ENCODE measurements at regions not wholly inside any gene's neighbourhood (a gene's known extent, or its start where the extent isn't known, plus 50 kb on each side); places are given as distances from the start of the nearest gene placed in this dataset.

DNA sequence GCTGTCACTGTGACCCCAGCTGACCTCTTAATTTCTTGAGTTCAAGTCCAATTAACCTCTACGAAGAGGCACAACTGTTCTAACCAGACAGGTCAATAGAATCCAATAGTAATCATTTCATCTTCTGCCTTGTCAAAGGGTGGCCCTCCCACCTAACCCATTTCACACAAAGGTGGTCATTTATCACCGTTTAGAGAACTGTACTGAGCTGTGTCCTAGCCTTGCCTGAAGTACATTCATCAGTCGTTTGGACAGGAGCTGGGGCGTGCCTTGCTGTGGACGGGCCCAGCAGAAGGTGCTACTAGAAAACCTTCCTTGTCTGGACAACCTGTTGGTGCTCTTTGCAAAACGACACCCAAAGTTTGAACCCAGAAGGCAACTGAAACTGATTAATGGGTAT lies 605.4 kb downstream of the ISL1 start:
- Histone ChIP-seq H3K27ac (ENCODE audit: extremely low read depth, low read depth, low read length) (no peak overlapping the region), H3K4me3 (ENCODE audit: low read depth, low read length) (no peak overlapping the region), H3K4me1 (ENCODE audit: control insufficient read depth, insufficient read depth, low read length) (no peaks in the 10 kb centered on the region), H3K9me3 (ENCODE audit: control insufficient read depth, insufficient read depth, low read depth, low read length) (no peaks in the 10 kb centered on the region), H3K36me3 (ENCODE audit: control insufficient read depth in 2 of 2, insufficient read depth in 1 of 2, low read length in 2 of 2) (no peaks in the 10 kb centered on the region)
- ChIA-PET POLR2A (interaction anchor here (0.7 kb wide), 1 partner anchor 204 kb away, joined by 4 read pairs; no protein-coding TSS in a partner anchor), CTCF (no interaction called here)
- no peak for TF ChIP-seq OSR2 (tag by site-specific recombination; IDR thresholded peaks at IDR 0.05)
- TF ChIP-seq ZNF776 (tag by site-specific recombination; IDR thresholded peaks at IDR 0.05; ENCODE audit: borderline replicate concordance), result no peak
- no peak for TF ChIP-seq ZNF664 (tag by site-specific recombination; IDR thresholded peaks at IDR 0.05)
- TF ChIP-seq ZNF16 (tag by site-specific recombination; IDR thresholded peaks at IDR 0.05; ENCODE audit: low read depth), result no peak
- no peak for TF ChIP-seq ZNF391 (tag by site-specific recombination; IDR thresholded peaks at IDR 0.05; ENCODE audit: borderline replicate concordance, low read depth)
- no peak for TF ChIP-seq SP3 (tag by site-specific recombination; IDR thresholded peaks at IDR 0.05)
- TF ChIP-seq, protein P1, sequence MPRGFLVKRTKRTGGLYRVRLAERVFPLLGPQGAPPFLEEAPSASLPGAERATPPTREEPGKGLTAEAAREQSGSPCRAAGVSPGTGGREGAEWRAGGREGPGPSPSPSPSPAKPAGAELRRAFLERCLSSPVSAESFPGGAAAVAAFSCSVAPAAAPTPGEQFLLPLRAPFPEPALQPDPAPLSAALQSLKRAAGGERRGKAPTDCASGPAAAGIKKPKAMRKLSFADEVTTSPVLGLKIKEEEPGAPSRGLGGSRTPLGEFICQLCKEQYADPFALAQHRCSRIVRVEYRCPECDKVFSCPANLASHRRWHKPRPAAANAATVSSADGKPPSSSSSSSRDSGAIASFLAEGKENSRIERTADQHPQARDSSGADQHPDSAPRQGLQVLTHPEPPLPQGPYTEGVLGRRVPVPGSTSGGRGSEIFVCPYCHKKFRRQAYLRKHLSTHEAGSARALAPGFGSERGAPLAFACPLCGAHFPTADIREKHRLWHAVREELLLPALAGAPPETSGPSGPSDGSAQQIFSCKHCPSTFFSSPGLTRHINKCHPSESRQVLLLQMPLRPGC (tag by site-specific recombination; IDR thresholded peaks at IDR 0.05), result no peak
- TF ChIP-seq, protein P2, sequence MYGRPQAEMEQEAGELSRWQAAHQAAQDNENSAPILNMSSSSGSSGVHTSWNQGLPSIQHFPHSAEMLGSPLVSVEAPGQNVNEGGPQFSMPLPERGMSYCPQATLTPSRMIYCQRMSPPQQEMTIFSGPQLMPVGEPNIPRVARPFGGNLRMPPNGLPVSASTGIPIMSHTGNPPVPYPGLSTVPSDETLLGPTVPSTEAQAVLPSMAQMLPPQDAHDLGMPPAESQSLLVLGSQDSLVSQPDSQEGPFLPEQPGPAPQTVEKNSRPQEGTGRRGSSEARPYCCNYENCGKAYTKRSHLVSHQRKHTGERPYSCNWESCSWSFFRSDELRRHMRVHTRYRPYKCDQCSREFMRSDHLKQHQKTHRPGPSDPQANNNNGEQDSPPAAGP (tag by site-specific recombination; IDR thresholded peaks at IDR 0.05), result no peak
- no peak for TF ChIP-seq ZNF157 (tag by site-specific recombination; IDR thresholded peaks at IDR 0.05)
- no peak for TF ChIP-seq YY1 (tag by site-specific recombination; IDR thresholded peaks at IDR 0.05)
- TF ChIP-seq PBX3 (CRISPR knock-in tag; IDR thresholded peaks at IDR 0.05), result no peak
- no peak for TF ChIP-seq ZNF747 (tag by site-specific recombination; IDR thresholded peaks at IDR 0.05)
- no peak for TF ChIP-seq ZNF473 (tag by site-specific recombination; IDR thresholded peaks at IDR 0.05)
- no peak for TF ChIP-seq ZNF600 (tag by site-specific recombination; IDR thresholded peaks at IDR 0.05)
- TF ChIP-seq ZNF510 (tag by site-specific recombination; IDR thresholded peaks at IDR 0.05; ENCODE audit: insufficient replicate concordance), result no peak

DNA sequence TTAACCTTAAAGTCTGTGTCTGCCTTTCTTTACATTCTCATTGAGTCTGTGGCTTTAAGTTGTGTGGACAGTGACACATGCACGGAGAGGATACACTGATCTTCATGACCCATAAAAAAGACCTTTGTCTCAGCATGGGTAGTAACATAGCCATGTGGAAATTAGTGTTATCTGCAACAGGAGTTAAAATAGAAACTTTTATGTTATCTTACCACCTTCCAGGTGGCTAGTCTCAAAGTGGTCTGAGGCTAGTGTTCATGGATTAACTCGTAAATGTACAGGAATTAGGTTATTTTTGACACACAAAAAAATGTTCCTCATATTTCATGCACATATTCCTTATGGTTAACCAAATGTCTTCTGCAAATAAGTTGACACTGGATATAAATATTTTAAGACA lies 607.0 kb downstream of the ISL1 start:
- Histone ChIP-seq H3K4me1 (ENCODE audit: control insufficient read depth, insufficient read depth, low read length) (no peaks in the 10 kb centered on the region), H3K4me3 (ENCODE audit: low read depth, low read length) (no peak overlapping the region), H3K9me3 (ENCODE audit: control insufficient read depth, insufficient read depth, low read depth, low read length) (no peaks in the 10 kb centered on the region), H3K27ac (ENCODE audit: extremely low read depth, low read depth, low read length) (no peak overlapping the region), H3K36me3 (ENCODE audit: control insufficient read depth in 2 of 2, insufficient read depth in 1 of 2, low read length in 2 of 2) (no peaks in the 10 kb centered on the region)
- CTCF ChIA-PET, result no interaction called here
- TF ChIP-seq SCRT1 (tag by site-specific recombination; IDR thresholded peaks at IDR 0.05; ENCODE audit: borderline replicate concordance), result no peak
- TF ChIP-seq ZBTB8A (tag by site-specific recombination; IDR thresholded peaks at IDR 0.05), result no peak
- no peak for TF ChIP-seq ZXDB (tag by site-specific recombination; IDR thresholded peaks at IDR 0.05)
- POLR2A ChIA-PET, result no interaction called here

- ChIA-PET CTCF (interaction anchor here (0.6 kb wide), 1 partner anchor 1070 kb away, joined by 3 read pairs; no protein-coding TSS in a partner anchor), POLR2A (no interaction called here)
- Histone ChIP-seq H3K4me1 (ENCODE audit: control insufficient read depth, insufficient read depth, low read length) (no peaks in the 10 kb centered on the region), H3K27ac (ENCODE audit: extremely low read depth, low read depth, low read length) (no peak overlapping the region), H3K9me3 (ENCODE audit: control insufficient read depth, insufficient read depth, low read depth, low read length) (no peaks in the 10 kb centered on the region), H3K36me3 (ENCODE audit: control insufficient read depth in 2 of 2, insufficient read depth in 1 of 2, low read length in 2 of 2) (no peaks in the 10 kb centered on the region), H3K4me3 (ENCODE audit: low read depth, low read length) (no peak overlapping the region)
- TF ChIP-seq, protein P3, sequence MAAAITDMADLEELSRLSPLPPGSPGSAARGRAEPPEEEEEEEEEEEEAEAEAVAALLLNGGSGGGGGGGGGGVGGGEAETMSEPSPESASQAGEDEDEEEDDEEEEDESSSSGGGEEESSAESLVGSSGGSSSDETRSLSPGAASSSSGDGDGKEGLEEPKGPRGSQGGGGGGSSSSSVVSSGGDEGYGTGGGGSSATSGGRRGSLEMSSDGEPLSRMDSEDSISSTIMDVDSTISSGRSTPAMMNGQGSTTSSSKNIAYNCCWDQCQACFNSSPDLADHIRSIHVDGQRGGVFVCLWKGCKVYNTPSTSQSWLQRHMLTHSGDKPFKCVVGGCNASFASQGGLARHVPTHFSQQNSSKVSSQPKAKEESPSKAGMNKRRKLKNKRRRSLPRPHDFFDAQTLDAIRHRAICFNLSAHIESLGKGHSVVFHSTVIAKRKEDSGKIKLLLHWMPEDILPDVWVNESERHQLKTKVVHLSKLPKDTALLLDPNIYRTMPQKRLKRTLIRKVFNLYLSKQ (tag by site-specific recombination; IDR thresholded peaks at IDR 0.05; ENCODE audit: borderline replicate concordance), result no peak
- TF ChIP-seq ZNF449 (tag by site-specific recombination; IDR thresholded peaks at IDR 0.05), result no peak
- TF ChIP-seq KLF7 (tag by site-specific recombination; IDR thresholded peaks at IDR 0.05; ENCODE audit: borderline replicate concordance), result no peak
- no peak for TF ChIP-seq ZNF146 (tag by site-specific recombination; IDR thresholded peaks at IDR 0.05)
- no peak for TF ChIP-seq ZFP69B (tag by site-specific recombination; IDR thresholded peaks at IDR 0.05)
- TF ChIP-seq FEZF1 (tag by site-specific recombination; IDR thresholded peaks at IDR 0.05), result no peak
- no peak for TF ChIP-seq ZNF133 (tag by site-specific recombination; IDR thresholded peaks at IDR 0.05)
- TF ChIP-seq ZNF426 (tag by site-specific recombination; IDR thresholded peaks at IDR 0.05), result no peak
These were observed 607.5 kb downstream of the ISL1 start for GRCh38 chr5:51990661-51991180.

All from HEK293 (cell line).